ENCODE measurements at regions not wholly inside any gene's neighbourhood (a gene's known extent, or its start where the extent isn't known, plus 50 kb on each side); places are given as distances from the start of the nearest gene placed in this dataset.

GRCh38 chr12:124183172-124183571 lies 111.7 kb upstream of the RFLNA start:
- H3K4me2 ChIP-seq (replicated peaks; ENCODE audit: low read depth, low read length, poor library complexity, severe bottlenecking) = no peak overlapping the region
- no CpG with 5 or more reads among the region's 2 CpGs for WGBS (ENCODE audit: insufficient coverage)
- no peaks in the 10 kb centered on the region for H3K4me1 ChIP-seq (ENCODE audit: control insufficient read depth in 2 of 2, insufficient read depth in 2 of 2, low read length in 2 of 2)
- DNase-seq (no peak), ATAC-seq (ENCODE audit: low read depth) (no peak)
- POLR2A ChIA-PET = no interaction called here
- no peaks in the 10 kb centered on the region for H4K20me1 ChIP-seq (ENCODE audit: control insufficient read depth, insufficient read depth, low read length, poor library complexity, severe bottlenecking)
- H3K79me2 ChIP-seq (ENCODE audit: control insufficient read depth, insufficient read depth, low read length) = no peaks in the 10 kb centered on the region
- H3K27ac ChIP-seq (ENCODE audit: low read length in 2 of 2) = no peak overlapping the region
- no peaks in the 10 kb centered on the region for H3K9me3 Mint-ChIP-seq (ENCODE audit: insufficient read depth)
- H3K9me3 ChIP-seq (ENCODE audit: control extremely low read depth in 1 of 3, control insufficient read depth in 2 of 3, insufficient read depth in 1 of 3, low read length in 2 of 3) = no peaks in the 10 kb centered on the region
- no peaks in the 10 kb centered on the region for H3K27me3 ChIP-seq (replicated peaks in 1 of 4; ENCODE audit: control extremely low read depth in 1 of 4, control insufficient read depth in 3 of 4, insufficient read depth in 4 of 4, low read length in 3 of 4)
- no peak overlapping the region for H3K9ac ChIP-seq (ENCODE audit: low read length)
- no peaks in the 10 kb centered on the region for H3K36me3 ChIP-seq (replicated peaks in 1 of 2; ENCODE audit: control extremely low read depth in 1 of 2, control insufficient read depth in 1 of 2, extremely low read depth in 1 of 2, insufficient read depth in 2 of 2, low read length in 1 of 2)
- no peak for TF ChIP-seq CTCF (IDR thresholded peaks at IDR 0.05)
- no peak for TF ChIP-seq EZH2 (IDR thresholded peaks at IDR 0.05; ENCODE audit: borderline replicate concordance, insufficient read depth, low read depth, low read length, poor library complexity, severe bottlenecking)
- intact Hi-C loops (cut with micrococcal nuclease) = no loop called here
- no peak overlapping the region for H3K4me3 Mint-ChIP-seq
- H2AFZ ChIP-seq (ENCODE audit: insufficient read depth, low read depth, low read length, poor library complexity, severe bottlenecking) = no peak overlapping the region
- no peak overlapping the region for H3K4me3 ChIP-seq (ENCODE audit: control extremely low read depth in 1 of 5, extremely low read depth in 1 of 5, insufficient read depth in 1 of 5, low read depth in 2 of 5, low read length in 4 of 5)
- CTCF ChIA-PET = no interaction called here
- peaks cover 3% of the 10 kb centered on the region for H3K27me3 Mint-ChIP-seq
- H3K27ac Mint-ChIP-seq = no peak overlapping the region
- no peaks in the 10 kb centered on the region for H3K4me1 Mint-ChIP-seq

GRCh38 chr12:124184456-124184855 lies 110.4 kb upstream of the RFLNA start:
- POLR2A ChIA-PET = no interaction called here
- H3K27me3 ChIP-seq (replicated peaks in 1 of 4; ENCODE audit: control extremely low read depth in 1 of 4, control insufficient read depth in 3 of 4, insufficient read depth in 4 of 4, low read length in 3 of 4) = no peaks in the 10 kb centered on the region
- 99% methylated on average over 16 of the region's 18 CpGs for WGBS (ENCODE audit: insufficient coverage)
- no peak overlapping the region for H3K27ac ChIP-seq (ENCODE audit: low read length in 2 of 2)
- no peak overlapping the region for H3K4me2 ChIP-seq (replicated peaks; ENCODE audit: low read depth, low read length, poor library complexity, severe bottlenecking)
- no peak for ATAC-seq (ENCODE audit: low read depth)
- no peaks in the 10 kb centered on the region for H3K79me2 ChIP-seq (ENCODE audit: control insufficient read depth, insufficient read depth, low read length)
- H4K20me1 ChIP-seq (ENCODE audit: control insufficient read depth, insufficient read depth, low read length, poor library complexity, severe bottlenecking) = no peaks in the 10 kb centered on the region
- no peak for DNase-seq
- H3K9ac ChIP-seq (ENCODE audit: low read length) = no peak overlapping the region
- no peaks in the 10 kb centered on the region for H3K9me3 ChIP-seq (ENCODE audit: control extremely low read depth in 1 of 3, control insufficient read depth in 2 of 3, insufficient read depth in 1 of 3, low read length in 2 of 3)
- CTCF ChIA-PET = no interaction called here
- TF ChIP-seq CTCF (IDR thresholded peaks at IDR 0.05) (no peak), EZH2 (IDR thresholded peaks at IDR 0.05; ENCODE audit: borderline replicate concordance, insufficient read depth, low read depth, low read length, poor library complexity, severe bottlenecking) (no peak)
- H3K27me3 Mint-ChIP-seq = peaks cover 3% of the 10 kb centered on the region
- no peaks in the 10 kb centered on the region for H3K9me3 Mint-ChIP-seq (ENCODE audit: insufficient read depth)
- no peak overlapping the region for H3K4me3 Mint-ChIP-seq
- no peak overlapping the region for H2AFZ ChIP-seq (ENCODE audit: insufficient read depth, low read depth, low read length, poor library complexity, severe bottlenecking)
- H3K27ac Mint-ChIP-seq = no peak overlapping the region
- no peak overlapping the region for H3K4me3 ChIP-seq (ENCODE audit: control extremely low read depth in 1 of 5, extremely low read depth in 1 of 5, insufficient read depth in 1 of 5, low read depth in 2 of 5, low read length in 4 of 5)
- no peaks in the 10 kb centered on the region for H3K36me3 ChIP-seq (replicated peaks in 1 of 2; ENCODE audit: control extremely low read depth in 1 of 2, control insufficient read depth in 1 of 2, extremely low read depth in 1 of 2, insufficient read depth in 2 of 2, low read length in 1 of 2)
- intact Hi-C loops (cut with micrococcal nuclease) = no loop called here
- no peaks in the 10 kb centered on the region for H3K4me1 Mint-ChIP-seq
- no peaks in the 10 kb centered on the region for H3K4me1 ChIP-seq (ENCODE audit: control insufficient read depth in 2 of 2, insufficient read depth in 2 of 2, low read length in 2 of 2)

All from B cell (primary cell).